IMR-90 (cell line): ENCODE measurements at regions not wholly inside any gene's neighbourhood (a gene's known extent, or its start where the extent isn't known, plus 50 kb on each side); places are given as distances from the start of the nearest gene placed in this dataset.

Source experiments
- ATAC-seq: fragments of 200-7000 bp; cut with Tn5 transposase; 2 replicates; pipeline ENCODE4 v1.9.1; 2020; ENCODE audit warnings: low read depth, mild to moderate bottlenecking, moderate library complexity
- BruUV-seq: library from RNA; stranded (reverse); fragments of 400-500 nt; replicated peaks from 2 replicates; lab custom pipeline; 2021; lab: Mats Ljungman, UMichigan
- CTCF ChIA-PET: fragments of 300-600 bp; formaldehyde crosslinking; extraction: SDS; loops from one replicate; lab custom pipeline; 2021; ENCODE audit warnings: antibody characterized with exemption; lab: Yijun Ruan, JAX
- POLR2A ChIA-PET: fragments of 300-600 bp; sonication (Branson Sonifier 250); formaldehyde crosslinking; loops from one replicate; lab custom pipeline; 2022; ENCODE audit warnings: antibody characterized with exemption; ENCODE audit not compliant: unreplicated experiment; lab: Charles Lee
- DNase-seq: peaks from one replicate; pipeline ENCODE4 v3.0.0; 2013
- H2AFZ ChIP-seq: replicated peaks from 2 replicates; pipeline ENCODE3; 2013; ENCODE audit warnings: low read length, mild to moderate bottlenecking; ENCODE audit not compliant: poor library complexity
- H2AK5ac ChIP-seq: 2 replicates; pipeline ENCODE4 v1.6.1; 2013; ENCODE audit warnings: low read depth, low read length, inconsistent platforms
- H2AK9ac ChIP-seq: replicated peaks from 2 replicates; pipeline ENCODE3; 2013; ENCODE audit warnings: mild to moderate bottlenecking, low read depth, low read length, moderate library complexity; ENCODE audit not compliant: poor library complexity
- H2BK120ac ChIP-seq: 2 replicates; pipeline ENCODE4 v1.6.1; 2013; ENCODE audit warnings: low read depth, low read length, inconsistent platforms
- H2BK15ac ChIP-seq: 3 replicates; pipeline ENCODE4 v1.6.1; 2013; ENCODE audit warnings: low read depth, low read length, inconsistent platforms
- H2BK20ac ChIP-seq: 2 replicates; pipeline ENCODE4 v1.6.1; 2013; ENCODE audit warnings: low read depth, mild to moderate bottlenecking, inconsistent platforms, low read length, moderate library complexity
- H2BK5ac ChIP-seq: 2 replicates; pipeline ENCODE4 v1.6.1; 2013; ENCODE audit warnings: mild to moderate bottlenecking, low read depth, low read length, inconsistent platforms; ENCODE audit not compliant: poor library complexity, severe bottlenecking
- H3K14ac ChIP-seq: replicated peaks from 2 replicates; pipeline ENCODE4 v1.6.1; 2013; ENCODE audit warnings: low read depth, low read length, inconsistent platforms
- H3K18ac ChIP-seq: 2 replicates; pipeline ENCODE4 v1.6.1; 2013; ENCODE audit warnings: low read depth, low read length, control low read depth
- H3K23ac ChIP-seq: 2 replicates; pipeline ENCODE4 v1.6.1; 2013; ENCODE audit warnings: low read depth, low read length, inconsistent platforms
- H3K27ac ChIP-seq: 2 replicates; pipeline ENCODE4 v1.5.1; 2013; ENCODE audit warnings: mild to moderate bottlenecking, control low read depth, low read length; ENCODE audit not compliant: insufficient read depth
- H3K27me3 ChIP-seq: 2 replicates; pipeline ENCODE4 v1.6.1; 2013; ENCODE audit warnings: low read length; ENCODE audit not compliant: control insufficient read depth, insufficient read depth
- H3K36me3 ChIP-seq: 2 replicates; pipeline ENCODE4 v1.6.1; 2013; ENCODE audit warnings: low read length, mixed read lengths; ENCODE audit not compliant: control insufficient read depth, insufficient read depth
- H3K4ac ChIP-seq: 2 replicates; pipeline ENCODE4 v1.6.1; 2013; ENCODE audit warnings: low read depth, low read length, inconsistent platforms
- H3K4me1 ChIP-seq: 2 replicates; pipeline ENCODE4 v1.6.1; 2013; ENCODE audit warnings: low read length, mixed read lengths; ENCODE audit not compliant: control insufficient read depth, insufficient read depth
- H3K4me2 ChIP-seq: 2 replicates; pipeline ENCODE4 v1.6.1; 2013; ENCODE audit warnings: low read depth, mild to moderate bottlenecking, control low read depth, low read length, moderate library complexity
- H3K4me3 ChIP-seq: 2 replicates; pipeline ENCODE4 v1.5.1; 2013; ENCODE audit warnings: low read depth, mild to moderate bottlenecking, control low read depth, low read length, moderate library complexity; ENCODE audit not compliant: insufficient read depth
- H3K56ac ChIP-seq: 2 replicates; pipeline ENCODE4 v1.6.1; 2013; ENCODE audit warnings: low read length, inconsistent platforms; ENCODE audit not compliant: insufficient read depth; ENCODE audit errors: extremely low read depth
- H3K79me1 ChIP-seq, 2 experiments: 2 replicates each; pipeline ENCODE4 v1.6.1; 2013; ENCODE audit warnings: low read length in 2 of 2, inconsistent platforms in 1 of 2, low read depth in 1 of 2
- H3K9ac ChIP-seq: 2 replicates; pipeline ENCODE4 v1.6.1; 2013; ENCODE audit warnings: low read depth, low read length, control low read depth
- H3K9me1 ChIP-seq: 2 replicates; pipeline ENCODE4 v1.6.1; 2013; ENCODE audit warnings: low read length, inconsistent platforms; ENCODE audit not compliant: insufficient read depth
- H3K9me3 ChIP-seq: 2 replicates; pipeline ENCODE4 v1.6.1; 2013; ENCODE audit warnings: low read length; ENCODE audit not compliant: control insufficient read depth, insufficient read depth
- H4K20me1 ChIP-seq: 2 replicates; pipeline ENCODE4 v1.6.1; 2013; ENCODE audit warnings: low read length, inconsistent platforms; ENCODE audit not compliant: insufficient read depth
- H4K5ac ChIP-seq: 2 replicates; pipeline ENCODE4 v1.6.1; 2013; ENCODE audit warnings: mild to moderate bottlenecking, low read depth, low read length, control low read depth
- H4K8ac ChIP-seq, 2 experiments: 2 replicates each; pipeline ENCODE4 v1.6.1; 2013; ENCODE audit warnings: low read depth in 2 of 2, low read length in 2 of 2, control low read depth in 1 of 2, inconsistent platforms in 1 of 2
- H4K91ac ChIP-seq: 2 replicates; pipeline ENCODE4 v1.6.1; 2013; ENCODE audit warnings: low read depth, low read length, inconsistent platforms; ENCODE audit not compliant: insufficient read depth
- CEBPB ChIP-seq: IDR thresholded peaks from 2 replicates; pipeline ENCODE4 v1.6.1; 2012; ENCODE audit warnings: low read depth, low read length, improper control_type of control experiment
- CHD1 ChIP-seq: IDR thresholded peaks from 2 replicates; pipeline ENCODE4 v1.6.1; 2012; ENCODE audit warnings: low read depth, low read length, improper control_type of control experiment
- MAFK ChIP-seq: IDR thresholded peaks from 2 replicates; pipeline ENCODE4 v1.6.1; 2012; ENCODE audit warnings: low read depth, low read length, improper control_type of control experiment
- MAZ ChIP-seq: IDR thresholded peaks from 2 replicates; pipeline ENCODE4 v1.6.1; 2012; ENCODE audit warnings: low read depth, mild to moderate bottlenecking, low read length, improper control_type of control experiment, moderate library complexity, borderline replicate concordance
- MXI1 ChIP-seq: IDR thresholded peaks from 2 replicates; pipeline ENCODE4 v1.6.1; 2012; ENCODE audit warnings: low read depth, mild to moderate bottlenecking, low read length, moderate library complexity, borderline replicate concordance
- NFE2L2 ChIP-seq: fragments of 150-350 bp; IDR thresholded peaks from 2 replicates; pipeline ENCODE4 v1.6.1; 2016; ENCODE audit warnings: low read depth, mild to moderate bottlenecking, low read length
- POLR2A ChIP-seq: IDR thresholded peaks from 2 replicates; pipeline ENCODE4 v1.6.1; 2012; ENCODE audit warnings: mild to moderate bottlenecking, low read depth, low read length
- RAD21 ChIP-seq: IDR thresholded peaks from 2 replicates; pipeline ENCODE4 v1.6.1; 2012; ENCODE audit warnings: low read length, improper control_type of control experiment
- RCOR1 ChIP-seq: IDR thresholded peaks from 2 replicates; pipeline ENCODE4 v1.6.1; 2012; ENCODE audit warnings: mild to moderate bottlenecking, low read length, improper control_type of control experiment; ENCODE audit not compliant: insufficient replicate concordance
- RFX5 ChIP-seq: IDR thresholded peaks from 2 replicates; pipeline ENCODE4 v1.8.0; 2012; ENCODE audit warnings: low read depth, mild to moderate bottlenecking, low read length, moderate library complexity
- SMC3 ChIP-seq: fragments of 150-350 bp; IDR thresholded peaks from 2 replicates; pipeline ENCODE4 v1.6.1; 2016; ENCODE audit warnings: low read depth, mild to moderate bottlenecking, antibody characterized with exemption, low read length, moderate library complexity
- WGBS, 2 experiments: methylation state at CpG; one replicate each; pipeline versions ENCODE4 v1.1.5 to v1.1.7; 2013; ENCODE audit warnings: missing lambda C conversion rate in 2 of 2; ENCODE audit not compliant: insufficient read length in 1 of 2; ENCODE audit errors: extremely low coverage in 2 of 2; 5-methylcytosine and 5-hydroxymethylcytosine counted together
- dilution Hi-C: fragments of 300-500 bp; cut with HindIII; formaldehyde crosslinking; loops from one replicate; pipeline ENCODE4 v1.14.3; 2018; ENCODE audit warnings: low sequenced_read_pairs; ENCODE audit not compliant: unreplicated experiment
- in situ Hi-C: fragments of 300-500 bp; cut with MboI; formaldehyde crosslinking; loops from 3 replicates; pipeline ENCODE4 v1.14.3; 2019; ENCODE audit warnings: low sequenced_read_pairs, inconsistent platforms, mixed read lengths
- intact Hi-C: fragments of 100-400 bp; cut with micrococcal nuclease; formaldehyde crosslinking; loops from 2 replicates; pipeline ENCODE4 v1.10.0; 2022
- TF ChIP-seq, protein P1 (sequence below): conservative IDR thresholded peaks from 2 replicates; pipeline ENCODE4 v1.5.1; 2012; ENCODE audit warnings: mild to moderate bottlenecking, low read depth, low read length, improper control_type of control experiment
- TF ChIP-seq, protein P2 (sequence below): fragments of 150-350 bp; IDR thresholded peaks from 2 replicates; pipeline ENCODE4 v1.6.1; 2016; ENCODE audit warnings: low read depth, mild to moderate bottlenecking, low read length, moderate library complexity, borderline replicate concordance
- TF ChIP-seq, protein P3 (sequence below): fragments of 150-350 bp; IDR thresholded peaks from 2 replicates; pipeline ENCODE4 v1.6.1; 2017; ENCODE audit warnings: mild to moderate bottlenecking, antibody characterized with exemption, low read length, low read depth

DNA sequence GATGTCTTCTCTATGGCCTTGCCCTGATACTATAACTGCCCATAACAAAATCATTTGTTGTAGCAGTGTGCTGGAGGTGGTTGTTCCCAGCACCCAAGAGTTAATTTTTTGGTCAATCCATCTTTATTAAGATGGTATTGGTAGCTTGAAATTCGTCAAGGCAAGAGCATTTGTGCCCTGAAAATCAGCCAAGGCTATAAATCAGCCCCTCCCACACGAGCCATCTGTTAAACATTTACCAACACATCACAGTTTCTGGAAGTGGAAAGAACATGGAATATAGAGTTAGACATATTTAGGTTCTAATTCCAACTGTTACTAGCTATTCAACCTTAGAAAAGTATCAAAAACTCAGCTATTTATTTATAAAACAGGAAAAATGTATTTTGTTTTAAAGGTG, 888.4 kb upstream of the GJE1 start:
- ATAC-seq (no peak), DNase-seq (no peak)
- H3K4ac ChIP-seq = no peak overlapping the region
- no peak overlapping the region for H2BK15ac ChIP-seq
- H3K79me1 ChIP-seq = no peaks in the 10 kb centered on the region
- TF ChIP-seq NFE2L2 = no peak
- TF ChIP-seq RFX5 = no peak
- no peak for TF ChIP-seq SMC3
- TF ChIP-seq MAFK = no peak
- TF ChIP-seq POLR2A = no peak
- TF ChIP-seq, protein P1, sequence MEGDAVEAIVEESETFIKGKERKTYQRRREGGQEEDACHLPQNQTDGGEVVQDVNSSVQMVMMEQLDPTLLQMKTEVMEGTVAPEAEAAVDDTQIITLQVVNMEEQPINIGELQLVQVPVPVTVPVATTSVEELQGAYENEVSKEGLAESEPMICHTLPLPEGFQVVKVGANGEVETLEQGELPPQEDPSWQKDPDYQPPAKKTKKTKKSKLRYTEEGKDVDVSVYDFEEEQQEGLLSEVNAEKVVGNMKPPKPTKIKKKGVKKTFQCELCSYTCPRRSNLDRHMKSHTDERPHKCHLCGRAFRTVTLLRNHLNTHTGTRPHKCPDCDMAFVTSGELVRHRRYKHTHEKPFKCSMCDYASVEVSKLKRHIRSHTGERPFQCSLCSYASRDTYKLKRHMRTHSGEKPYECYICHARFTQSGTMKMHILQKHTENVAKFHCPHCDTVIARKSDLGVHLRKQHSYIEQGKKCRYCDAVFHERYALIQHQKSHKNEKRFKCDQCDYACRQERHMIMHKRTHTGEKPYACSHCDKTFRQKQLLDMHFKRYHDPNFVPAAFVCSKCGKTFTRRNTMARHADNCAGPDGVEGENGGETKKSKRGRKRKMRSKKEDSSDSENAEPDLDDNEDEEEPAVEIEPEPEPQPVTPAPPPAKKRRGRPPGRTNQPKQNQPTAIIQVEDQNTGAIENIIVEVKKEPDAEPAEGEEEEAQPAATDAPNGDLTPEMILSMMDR = no peak
- TF ChIP-seq CHD1 = no peak
- TF ChIP-seq, protein P2, sequence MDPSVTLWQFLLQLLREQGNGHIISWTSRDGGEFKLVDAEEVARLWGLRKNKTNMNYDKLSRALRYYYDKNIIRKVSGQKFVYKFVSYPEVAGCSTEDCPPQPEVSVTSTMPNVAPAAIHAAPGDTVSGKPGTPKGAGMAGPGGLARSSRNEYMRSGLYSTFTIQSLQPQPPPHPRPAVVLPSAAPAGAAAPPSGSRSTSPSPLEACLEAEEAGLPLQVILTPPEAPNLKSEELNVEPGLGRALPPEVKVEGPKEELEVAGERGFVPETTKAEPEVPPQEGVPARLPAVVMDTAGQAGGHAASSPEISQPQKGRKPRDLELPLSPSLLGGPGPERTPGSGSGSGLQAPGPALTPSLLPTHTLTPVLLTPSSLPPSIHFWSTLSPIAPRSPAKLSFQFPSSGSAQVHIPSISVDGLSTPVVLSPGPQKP = no peak
- no peak for TF ChIP-seq RAD21
- no peak for TF ChIP-seq RCOR1
- TF ChIP-seq MAZ = no peak
- TF ChIP-seq, protein P3, sequence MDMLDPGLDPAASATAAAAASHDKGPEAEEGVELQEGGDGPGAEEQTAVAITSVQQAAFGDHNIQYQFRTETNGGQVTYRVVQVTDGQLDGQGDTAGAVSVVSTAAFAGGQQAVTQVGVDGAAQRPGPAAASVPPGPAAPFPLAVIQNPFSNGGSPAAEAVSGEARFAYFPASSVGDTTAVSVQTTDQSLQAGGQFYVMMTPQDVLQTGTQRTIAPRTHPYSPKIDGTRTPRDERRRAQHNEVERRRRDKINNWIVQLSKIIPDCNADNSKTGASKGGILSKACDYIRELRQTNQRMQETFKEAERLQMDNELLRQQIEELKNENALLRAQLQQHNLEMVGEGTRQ = no peak
- TF ChIP-seq CEBPB = no peak
- no peak for TF ChIP-seq MXI1
- no peaks in the 10 kb centered on the region for H4K20me1 ChIP-seq
- H3K27ac ChIP-seq = no peak overlapping the region
- in situ Hi-C loops = no loop called here
- intact Hi-C loops = no loop called here
- no peaks in the 10 kb centered on the region for H3K36me3 ChIP-seq
- H3K9ac ChIP-seq = no peak overlapping the region
- H3K4me1 ChIP-seq = no peaks in the 10 kb centered on the region
- no peaks in the 10 kb centered on the region for H3K9me3 ChIP-seq
- H2AK5ac ChIP-seq = no peak overlapping the region
- H3K18ac ChIP-seq = no peak overlapping the region
- H4K8ac ChIP-seq = no peak overlapping the region
- ChIA-PET CTCF (no interaction called here), POLR2A (no interaction called here)
- dilution Hi-C loops = no loop called here
- no peak overlapping the region for H3K14ac ChIP-seq
- H3K4me3 ChIP-seq = no peak overlapping the region
- no peaks in the 10 kb centered on the region for H3K9me1 ChIP-seq
- H2AK9ac ChIP-seq = no peak overlapping the region
- H4K91ac ChIP-seq = no peak overlapping the region
- H2BK120ac ChIP-seq = no peak overlapping the region
- no peak overlapping the region for H2BK20ac ChIP-seq
- H3K27me3 ChIP-seq = no peaks in the 10 kb centered on the region
- H2AFZ ChIP-seq = no peak overlapping the region
- no peak overlapping the region for H3K23ac ChIP-seq
- H3K4me2 ChIP-seq = no peak overlapping the region
- H3K56ac ChIP-seq = no peak overlapping the region
- no CpG with 5 or more reads among the region's 2 CpGs for WGBS, 2 experiments
- no TSS peak for BruUV-seq
- H4K5ac ChIP-seq = no peak overlapping the region
- no peak overlapping the region for H2BK5ac ChIP-seq
